VCaP (cell line): ENCODE measurements at regions not wholly inside any gene's neighbourhood (a gene's known extent, or its start where the extent isn't known, plus 50 kb on each side); places are given as distances from the start of the nearest gene placed in this dataset.

ENCODE experiments used
- H3K27ac ChIP-seq: fragments of 450-650 bp; 2 replicates; pipeline ENCODE4 v1.5.1; 2017
- CTCF ChIP-seq: fragments of 450-650 bp; conservative IDR thresholded peaks from 2 replicates; pipeline ENCODE4 v1.5.1; 2017; ENCODE audit warnings: mild to moderate bottlenecking, moderate library complexity

- TF ChIP-seq CTCF: no peak
- no peak overlapping the region for H3K27ac ChIP-seq
Measured at GRCh38 chr2:239678186-239678490, 277.3 kb upstream of the HDAC4 start.

GRCh38 chr2:239677453-239678185 is 276.8 kb upstream of the HDAC4 start:
- TF ChIP-seq CTCF: no peak
- H3K27ac ChIP-seq: no peak overlapping the region

- H3K27ac ChIP-seq: no peak overlapping the region
- no peak for TF ChIP-seq CTCF
Measured at GRCh38 chr2:239676716-239677452, 276.1 kb upstream of the HDAC4 start.

GRCh38 chr2:239675826-239676715 is 275.3 kb upstream of the HDAC4 start:
- TF ChIP-seq CTCF: no peak
- H3K27ac ChIP-seq: no peak overlapping the region

GRCh38 chr2:239674981-239675825 is 274.4 kb upstream of the HDAC4 start:
- no peak overlapping the region for H3K27ac ChIP-seq
- no peak for TF ChIP-seq CTCF

- no peak overlapping the region for H3K27ac ChIP-seq
- TF ChIP-seq CTCF: no peak
Measured at GRCh38 chr2:239674101-239674980, 273.5 kb upstream of the HDAC4 start.
